ENCODE measurements at regions not wholly inside any gene's neighbourhood (a gene's known extent, or its start where the extent isn't known, plus 50 kb on each side); places are given as distances from the start of the nearest gene placed in this dataset.

DNA sequence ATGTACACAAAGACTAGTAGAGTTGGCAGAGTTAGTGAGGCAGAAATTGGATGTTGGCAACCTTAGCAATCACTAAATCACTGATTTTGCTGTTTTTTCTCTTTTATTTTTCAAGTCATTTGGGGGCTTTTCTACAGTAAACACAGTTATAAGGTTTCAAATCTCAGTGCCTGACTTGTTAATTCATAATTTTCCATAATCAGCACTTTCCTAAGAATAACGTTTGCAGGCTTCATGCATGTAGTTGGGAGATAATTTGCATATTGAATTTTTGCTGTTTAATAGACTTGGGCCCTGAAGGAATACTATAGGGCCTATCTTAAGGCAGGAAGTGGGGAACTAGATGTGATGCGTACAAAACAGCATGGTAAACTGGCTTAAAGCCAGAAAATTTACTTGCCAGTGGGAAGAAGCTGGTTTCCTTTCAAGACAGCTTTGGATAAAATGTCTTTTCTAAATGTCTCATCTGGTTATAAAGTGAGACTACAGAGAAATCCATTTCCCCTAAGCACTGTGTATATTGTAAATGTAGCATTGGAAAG is 127.2 kb upstream of the SMIM21 start:
- no peak for DNase-seq (ENCODE audit: low read depth in 2 of 3, low spot score in 2 of 3)

- DNase-seq (ENCODE audit: low read depth in 2 of 3, low spot score in 2 of 3) = no peak
These were observed 126.7 kb upstream of the SMIM21 start for GRCh38 chr18:75554176-75554575.

DNA sequence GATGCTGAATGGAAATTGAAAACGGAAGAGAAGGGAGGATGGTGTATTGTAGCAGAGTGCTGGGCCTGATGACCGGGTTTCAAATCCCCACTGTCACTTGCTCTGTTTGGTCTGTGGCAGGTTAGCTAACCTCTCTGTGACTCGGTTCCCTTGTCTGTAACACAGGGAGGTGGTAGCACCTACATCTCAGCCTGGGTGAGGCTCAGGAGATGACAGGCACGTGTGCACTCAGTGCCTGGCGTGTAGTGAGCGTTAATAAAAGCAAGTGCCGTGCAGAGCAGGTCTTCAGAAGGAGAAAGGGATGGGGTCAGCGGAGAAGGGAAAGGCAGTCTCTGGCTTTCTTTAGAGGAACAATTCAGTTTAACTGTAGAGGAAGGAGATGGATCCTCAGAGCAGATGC is 125.5 kb upstream of the SMIM21 start:
- DNase-seq (ENCODE audit: low read depth in 2 of 3, low spot score in 2 of 3) = no peak

DNA sequence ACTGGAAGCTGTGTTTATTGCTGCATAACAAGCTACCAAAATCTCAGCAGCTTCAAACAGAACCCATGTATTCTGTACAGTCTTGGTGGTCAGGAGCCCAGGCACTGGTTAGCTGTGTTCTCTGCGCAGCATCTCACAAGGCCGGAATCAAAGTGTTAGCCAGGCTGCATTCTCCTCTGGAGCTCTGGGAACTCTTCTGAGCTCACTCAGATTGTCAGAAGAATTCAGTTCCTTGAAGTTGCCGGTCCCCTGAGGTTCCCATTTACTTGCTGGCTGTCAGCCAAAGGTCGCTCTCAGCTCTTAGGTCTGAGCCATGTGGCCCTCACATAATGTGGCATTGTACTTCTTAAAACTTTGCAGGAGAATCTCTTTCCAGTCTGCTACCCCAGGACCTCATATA is 123.6 kb upstream of the SMIM21 start:
- no peak for DNase-seq (ENCODE audit: low read depth in 2 of 3, low spot score in 2 of 3)

GRCh38 chr18:75548353-75548905 is 120.9 kb upstream of the SMIM21 start:
- no peak for DNase-seq (ENCODE audit: low read depth in 2 of 3, low spot score in 2 of 3)

- no peak for DNase-seq (ENCODE audit: low read depth in 2 of 3, low spot score in 2 of 3)
These were observed 119.5 kb upstream of the SMIM21 start for GRCh38 chr18:75546964-75547363.

DNA sequence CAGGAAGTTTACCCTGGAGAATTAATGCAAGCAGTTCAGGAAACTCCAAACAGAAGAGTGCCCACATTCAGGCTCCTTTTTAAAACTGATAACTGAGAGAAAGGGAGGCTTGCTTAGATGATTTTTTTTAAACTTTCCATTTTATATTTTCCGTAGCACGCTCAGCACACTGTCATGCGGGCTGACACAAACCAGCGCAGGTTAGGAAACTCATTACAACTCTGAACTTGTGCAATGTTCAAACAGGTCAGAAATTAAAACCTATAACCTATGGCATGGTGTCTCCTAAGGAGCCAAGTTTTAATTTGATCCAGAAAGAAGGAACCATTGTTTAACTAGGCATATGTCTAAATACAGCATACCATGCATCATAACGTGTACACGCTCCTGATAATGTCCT is 117.7 kb upstream of the SMIM21 start:
- DNase-seq (ENCODE audit: low read depth in 2 of 3, low spot score in 2 of 3) = no peak

GRCh38 chr18:75544496-75544895 is 117.0 kb upstream of the SMIM21 start:
- DNase-seq (ENCODE audit: low read depth in 2 of 3, low spot score in 2 of 3) = no peak

DNA sequence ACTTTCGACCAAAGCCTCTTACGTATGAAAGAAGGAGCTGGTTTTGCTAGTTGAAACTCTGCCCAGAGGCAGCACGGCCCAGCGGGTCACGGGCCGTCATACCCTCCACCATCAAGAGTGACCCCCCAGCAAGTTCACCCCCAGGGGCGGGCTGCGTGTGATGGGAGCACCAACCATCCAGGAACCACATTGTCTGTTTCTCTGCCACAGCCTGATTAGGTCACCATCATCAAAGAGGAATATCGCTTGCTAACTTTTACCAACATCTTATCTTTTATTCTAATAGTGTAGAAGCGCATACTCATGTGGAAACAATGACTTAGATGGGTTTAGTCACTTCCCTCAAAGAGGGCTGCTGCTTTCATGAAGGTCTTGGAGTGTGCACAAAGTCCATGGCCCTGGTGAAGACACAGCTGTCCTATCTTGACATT is 116.6 kb upstream of the SMIM21 start:
- no peak for DNase-seq (ENCODE audit: low read depth in 2 of 3, low spot score in 2 of 3)

GRCh38 chr18:75538727-75539126 is 111.2 kb upstream of the SMIM21 start:
- no peak for DNase-seq (ENCODE audit: low read depth in 2 of 3, low spot score in 2 of 3)

GRCh38 chr18:75533950-75534349 is 106.4 kb upstream of the SMIM21 start:
- DNase-seq (ENCODE audit: low read depth in 2 of 3, low spot score in 2 of 3) = no peak

DNA sequence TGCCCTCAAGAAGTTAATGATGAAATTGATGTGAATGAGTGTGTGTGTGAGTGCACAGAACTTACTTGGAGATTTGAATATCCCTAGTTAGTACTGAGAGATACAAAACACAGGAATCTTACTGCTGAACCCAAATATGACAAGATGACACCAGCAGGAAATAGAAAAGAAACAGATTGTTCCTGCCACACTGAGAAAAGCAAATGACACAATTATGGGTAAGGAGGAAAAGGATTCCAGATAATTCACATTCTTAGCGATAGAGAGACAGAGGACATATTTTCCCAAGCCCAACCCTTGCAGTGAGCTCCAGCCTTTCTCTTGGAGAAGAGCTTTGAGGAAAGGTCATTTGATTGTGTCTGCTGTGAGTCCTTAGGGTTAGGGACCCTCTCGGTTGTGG is 105.7 kb upstream of the SMIM21 start:
- DNase-seq (ENCODE audit: low read depth in 2 of 3, low spot score in 2 of 3) = no peak

DNA sequence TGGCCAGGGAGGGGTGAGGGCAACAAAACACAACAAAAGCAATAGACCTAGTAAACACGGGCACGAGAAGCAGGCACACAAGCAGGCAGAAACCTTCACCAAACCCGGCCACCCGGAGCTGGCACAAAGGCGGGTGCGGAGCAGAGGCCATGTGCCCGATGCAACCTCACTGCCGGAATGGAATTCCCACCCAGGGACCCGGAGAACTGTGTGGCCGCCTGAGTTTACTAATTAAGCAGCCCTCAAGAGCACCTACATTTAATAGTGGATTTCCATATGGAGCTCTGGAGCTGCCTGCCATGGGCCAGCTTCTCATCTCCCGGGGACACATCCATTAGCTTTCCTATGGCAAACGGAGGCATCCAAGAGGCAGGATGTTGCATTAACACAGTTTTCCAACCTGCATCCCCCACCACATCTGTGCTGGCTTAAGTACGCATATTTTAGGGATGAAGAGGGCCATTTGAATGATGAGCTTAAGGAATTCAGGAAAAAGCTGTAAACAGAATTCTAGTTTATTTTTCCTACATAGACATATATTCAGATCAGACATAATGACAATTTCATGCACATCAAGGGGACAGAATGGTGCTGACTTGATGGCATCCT is 104.5 kb upstream of the SMIM21 start:
- no peak for DNase-seq (ENCODE audit: low read depth in 2 of 3, low spot score in 2 of 3)

DNA sequence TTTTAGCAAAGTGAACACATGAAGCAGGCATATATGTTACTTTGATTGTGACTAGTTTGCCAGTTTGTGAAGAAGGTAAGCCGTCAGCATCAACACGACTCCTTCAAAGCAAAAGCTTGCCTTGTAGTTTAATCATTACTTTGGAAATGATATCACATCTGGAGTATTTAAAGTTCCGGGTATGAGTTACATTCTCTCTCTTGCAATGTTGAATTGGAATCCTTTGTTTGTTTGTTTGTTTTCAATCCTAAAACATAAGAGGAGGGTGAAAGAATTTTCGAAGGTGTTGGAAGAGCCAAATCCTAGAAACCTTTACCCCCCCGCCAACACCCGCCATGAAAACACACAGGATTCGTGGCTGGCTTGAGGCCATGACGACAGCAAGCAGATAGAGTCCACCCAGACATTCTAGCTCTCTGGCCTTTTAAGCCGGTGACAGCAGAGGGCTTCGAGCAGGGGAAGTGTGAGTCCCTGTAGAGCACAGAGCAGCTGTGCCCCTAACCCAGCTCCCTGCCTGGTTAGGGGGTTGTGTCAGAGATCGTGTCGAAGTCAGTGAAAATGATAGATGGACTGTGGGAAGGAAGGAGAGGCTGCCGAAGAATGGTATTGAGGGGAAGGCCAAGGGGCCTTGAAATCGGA is 103.8 kb upstream of the SMIM21 start:
- DNase-seq (ENCODE audit: low read depth in 2 of 3, low spot score in 2 of 3) = no peak

DNA sequence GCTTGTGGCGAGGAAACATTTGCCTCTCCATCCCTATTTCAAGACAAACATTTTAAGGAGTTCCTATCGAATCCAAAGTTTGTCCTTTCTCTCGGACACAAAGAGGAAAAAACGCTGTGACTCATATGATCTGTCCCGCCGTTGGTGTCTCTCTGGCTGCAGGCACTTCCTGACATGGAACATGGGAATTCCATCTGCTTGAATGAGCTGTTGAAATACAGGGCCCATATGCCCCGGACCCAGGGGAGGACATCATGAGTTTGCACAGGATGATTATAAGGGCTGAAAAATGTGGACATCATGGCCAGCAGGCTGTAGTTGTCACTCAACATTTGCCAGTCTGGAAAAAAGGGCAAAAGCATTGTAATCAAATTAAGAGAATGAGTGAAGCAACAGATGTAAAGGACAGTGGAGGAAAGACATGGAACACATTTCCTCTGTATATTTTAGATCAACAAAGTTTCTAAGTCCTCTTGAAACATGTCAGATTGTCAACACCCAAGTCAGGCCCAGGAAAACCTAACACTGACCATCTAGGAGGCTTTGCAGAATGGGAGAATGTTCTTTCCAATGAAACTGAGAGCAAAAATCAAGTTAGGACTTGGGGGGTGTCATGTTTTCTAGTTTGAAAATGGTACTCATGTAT is 103.2 kb upstream of the SMIM21 start:
- DNase-seq (ENCODE audit: low read depth in 2 of 3, low spot score in 2 of 3) = no peak

- DNase-seq (ENCODE audit: low read depth in 2 of 3, low spot score in 2 of 3) = no peak
These were observed 102.6 kb upstream of the SMIM21 start for GRCh38 chr18:75530118-75530517.

GRCh38 chr18:75529394-75529793 is 101.9 kb upstream of the SMIM21 start:
- DNase-seq (ENCODE audit: low read depth in 2 of 3, low spot score in 2 of 3) = no peak

- no peak for DNase-seq (ENCODE audit: low read depth in 2 of 3, low spot score in 2 of 3)
These were observed 100.6 kb upstream of the SMIM21 start for GRCh38 chr18:75527848-75528685.

DNA sequence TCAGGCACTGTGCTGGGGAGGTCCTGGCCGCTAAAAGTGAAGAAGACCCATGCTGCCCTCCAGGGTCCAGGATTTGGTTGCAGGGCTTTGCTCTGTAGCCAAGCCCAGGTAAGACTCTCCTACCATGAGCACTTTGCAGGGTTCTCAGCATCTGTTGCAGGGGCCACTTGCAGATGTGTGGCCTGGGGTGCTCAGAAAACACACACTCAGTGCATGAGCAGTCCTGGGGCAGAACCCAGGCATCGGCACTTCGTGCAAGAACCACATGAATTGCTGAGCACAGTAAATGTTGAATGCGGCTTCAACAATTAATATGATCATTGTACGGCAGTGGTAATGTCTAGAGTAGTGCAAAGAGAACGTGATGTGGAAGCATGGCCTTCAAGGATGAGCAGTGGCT is 98.5 kb upstream of the SMIM21 start:
- no peak for DNase-seq (ENCODE audit: low read depth in 2 of 3, low spot score in 2 of 3)

DNA sequence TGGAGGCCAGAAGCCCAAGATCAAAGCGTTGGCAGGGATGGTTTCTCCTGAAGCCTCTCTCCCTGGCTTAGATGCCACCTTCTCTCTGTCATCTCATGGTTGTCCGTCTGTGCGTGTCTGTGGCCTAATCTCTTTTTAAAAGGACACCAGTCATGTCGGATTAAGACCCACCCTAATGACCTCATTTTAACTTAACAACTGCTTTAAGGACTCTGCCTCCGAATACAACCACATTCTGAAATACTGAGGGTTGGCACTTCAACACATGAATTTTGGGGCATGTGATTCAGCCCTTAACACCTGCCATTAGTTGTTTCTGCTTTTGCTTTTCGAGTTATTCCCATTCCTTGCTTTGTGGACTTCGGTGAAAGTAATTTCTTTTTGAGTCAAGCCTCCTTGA is 97.8 kb upstream of the SMIM21 start:
- no peak for DNase-seq (ENCODE audit: low read depth in 2 of 3, low spot score in 2 of 3)

GRCh38 chr18:75524841-75525240 is 97.3 kb upstream of the SMIM21 start:
- DNase-seq (ENCODE audit: low read depth in 2 of 3, low spot score in 2 of 3) = no peak
